PFSK-1 (cell line): ENCODE measurements at regions not wholly inside any gene's neighbourhood (a gene's known extent, or its start where the extent isn't known, plus 50 kb on each side); places are given as distances from the start of the nearest gene placed in this dataset.

Source experiments
- FOXP2 ChIP-seq: optimal IDR thresholded peaks from 2 replicates; pipeline ENCODE3; 2011; ENCODE audit warnings: borderline replicate concordance, control low read depth, inconsistent platforms; ENCODE audit not compliant: insufficient read depth; ENCODE audit errors: extremely low read length, extremely low read depth
- POLR2AphosphoS5 ChIP-seq: IDR thresholded peaks from 2 replicates; pipeline ENCODE4 v1.6.1; 2012; ENCODE audit warnings: low read depth, mild to moderate bottlenecking, control low read depth, low read length, moderate library complexity
- SIN3A ChIP-seq: IDR thresholded peaks from 2 replicates; pipeline ENCODE4 v1.6.1; 2012; ENCODE audit warnings: mild to moderate bottlenecking, low read length, moderate library complexity, borderline replicate concordance; ENCODE audit not compliant: insufficient read depth
- TAF1 ChIP-seq: IDR thresholded peaks from 2 replicates; pipeline ENCODE4 v1.6.1; 2012; ENCODE audit warnings: low read length, control low read depth, borderline replicate concordance; ENCODE audit not compliant: insufficient read depth
- TF ChIP-seq, protein P1 (sequence below), 2 experiments: IDR thresholded peaks; 2 replicates each; pipeline versions ENCODE4 v1.6.1 to v1.8.0; 2011 to 2012; ENCODE audit warnings: low read depth in 2 of 2, low read length in 2 of 2, control low read depth in 1 of 2, inconsistent platforms in 1 of 2, mild to moderate bottlenecking in 1 of 2, moderate library complexity in 1 of 2; ENCODE audit not compliant: insufficient read depth in 1 of 2

GRCh38 chr3:168973206-168973605 is 690.3 kb downstream of the MECOM start:
- TF ChIP-seq FOXP2: no peak
- no peak for TF ChIP-seq SIN3A
- no peak for TF ChIP-seq POLR2AphosphoS5
- TF ChIP-seq, protein P1, sequence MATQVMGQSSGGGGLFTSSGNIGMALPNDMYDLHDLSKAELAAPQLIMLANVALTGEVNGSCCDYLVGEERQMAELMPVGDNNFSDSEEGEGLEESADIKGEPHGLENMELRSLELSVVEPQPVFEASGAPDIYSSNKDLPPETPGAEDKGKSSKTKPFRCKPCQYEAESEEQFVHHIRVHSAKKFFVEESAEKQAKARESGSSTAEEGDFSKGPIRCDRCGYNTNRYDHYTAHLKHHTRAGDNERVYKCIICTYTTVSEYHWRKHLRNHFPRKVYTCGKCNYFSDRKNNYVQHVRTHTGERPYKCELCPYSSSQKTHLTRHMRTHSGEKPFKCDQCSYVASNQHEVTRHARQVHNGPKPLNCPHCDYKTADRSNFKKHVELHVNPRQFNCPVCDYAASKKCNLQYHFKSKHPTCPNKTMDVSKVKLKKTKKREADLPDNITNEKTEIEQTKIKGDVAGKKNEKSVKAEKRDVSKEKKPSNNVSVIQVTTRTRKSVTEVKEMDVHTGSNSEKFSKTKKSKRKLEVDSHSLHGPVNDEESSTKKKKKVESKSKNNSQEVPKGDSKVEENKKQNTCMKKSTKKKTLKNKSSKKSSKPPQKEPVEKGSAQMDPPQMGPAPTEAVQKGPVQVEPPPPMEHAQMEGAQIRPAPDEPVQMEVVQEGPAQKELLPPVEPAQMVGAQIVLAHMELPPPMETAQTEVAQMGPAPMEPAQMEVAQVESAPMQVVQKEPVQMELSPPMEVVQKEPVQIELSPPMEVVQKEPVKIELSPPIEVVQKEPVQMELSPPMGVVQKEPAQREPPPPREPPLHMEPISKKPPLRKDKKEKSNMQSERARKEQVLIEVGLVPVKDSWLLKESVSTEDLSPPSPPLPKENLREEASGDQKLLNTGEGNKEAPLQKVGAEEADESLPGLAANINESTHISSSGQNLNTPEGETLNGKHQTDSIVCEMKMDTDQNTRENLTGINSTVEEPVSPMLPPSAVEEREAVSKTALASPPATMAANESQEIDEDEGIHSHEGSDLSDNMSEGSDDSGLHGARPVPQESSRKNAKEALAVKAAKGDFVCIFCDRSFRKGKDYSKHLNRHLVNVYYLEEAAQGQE (IDR thresholded peaks at IDR 0.05; ENCODE audit: insufficient read depth in 1 of 2, low read depth in 2 of 2, low read length in 2 of 2): no peak
- no peak for TF ChIP-seq TAF1

- no peak for TF ChIP-seq FOXP2
- TF ChIP-seq TAF1: no peak
- TF ChIP-seq SIN3A: no peak
- no peak for TF ChIP-seq POLR2AphosphoS5
- TF ChIP-seq, protein P1 (IDR thresholded peaks at IDR 0.05; ENCODE audit: insufficient read depth in 1 of 2, low read depth in 2 of 2, low read length in 2 of 2): no peak
These were observed 694.9 kb downstream of the MECOM start for GRCh38 chr3:168968609-168969008.

- TF ChIP-seq POLR2AphosphoS5 (no peak), FOXP2 (no peak), TAF1 (no peak), SIN3A (no peak)
- TF ChIP-seq, protein P1 (IDR thresholded peaks at IDR 0.05; ENCODE audit: insufficient read depth in 1 of 2, low read depth in 2 of 2, low read length in 2 of 2): no peak
These were observed 698.8 kb downstream of the MECOM start for GRCh38 chr3:168964736-168965135.

DNA sequence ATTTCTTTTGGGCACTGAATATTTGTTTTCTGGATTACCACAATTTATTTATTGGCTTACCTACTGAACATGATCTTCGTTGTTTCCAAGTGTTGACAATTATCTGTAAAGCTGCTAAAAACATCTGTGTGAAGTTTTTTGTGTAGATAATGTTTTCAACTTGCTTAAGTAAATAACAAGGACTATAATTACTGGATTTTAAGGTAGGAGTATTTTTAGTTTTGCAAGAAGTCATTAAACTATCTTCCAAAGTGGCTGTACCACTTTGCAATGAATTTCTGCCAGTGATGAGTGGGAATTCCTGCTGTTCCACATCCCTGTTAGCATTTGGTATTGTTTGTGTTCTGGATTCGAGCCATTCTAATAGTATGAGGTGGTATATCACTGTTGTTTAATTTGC is 702.2 kb downstream of the MECOM start:
- TF ChIP-seq, protein P1 (IDR thresholded peaks at IDR 0.05; ENCODE audit: insufficient read depth in 1 of 2, low read depth in 2 of 2, low read length in 2 of 2): no peak
- TF ChIP-seq TAF1 (no peak), POLR2AphosphoS5 (no peak), FOXP2 (no peak), SIN3A (no peak)

- no peak for TF ChIP-seq TAF1
- TF ChIP-seq, protein P1 (IDR thresholded peaks at IDR 0.05; ENCODE audit: insufficient read depth in 1 of 2, low read depth in 2 of 2, low read length in 2 of 2): no peak
- no peak for TF ChIP-seq POLR2AphosphoS5
- no peak for TF ChIP-seq FOXP2
- no peak for TF ChIP-seq SIN3A
These were observed 703.8 kb downstream of the MECOM start for GRCh38 chr3:168959731-168960130.
